ENCODE measurements at regions not wholly inside any gene's neighbourhood (a gene's known extent, or its start where the extent isn't known, plus 50 kb on each side); places are given as distances from the start of the nearest gene placed in this dataset.
"Not testable (repeated sequence)": the region's sequence is repeated elsewhere in the genome, so short reads cannot be mapped to it uniquely, and the experiment has no call there.

DNA sequence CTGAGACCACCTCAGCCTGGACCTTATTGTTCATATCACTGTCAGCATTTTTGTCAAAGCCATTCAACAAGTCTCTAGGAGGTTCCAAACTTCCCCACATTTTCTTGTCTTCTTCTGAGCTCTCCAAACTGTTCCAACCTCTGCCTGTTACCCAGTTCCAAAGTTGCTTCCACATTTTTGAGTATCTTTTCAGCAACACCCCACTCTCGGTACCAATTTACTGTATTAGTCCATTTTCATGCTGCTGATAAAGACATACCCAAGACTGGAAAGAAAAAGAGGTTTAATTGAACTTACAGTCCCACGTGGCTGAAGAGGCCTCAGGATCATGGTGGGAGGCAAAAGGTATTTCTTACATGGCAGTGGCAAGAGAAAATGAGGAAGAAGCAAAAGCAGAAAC, 111.5 kb upstream of the MDM1 start:
- H3K9me3 Mint-ChIP-seq; H3K36me3 Mint-ChIP-seq (ENCODE audit: insufficient read depth); H3K27me3 Mint-ChIP-seq; DNase-seq (ENCODE audit: low spot score in 2 of 2); H3K4me3 Mint-ChIP-seq; ATAC-seq (replicated peaks; ENCODE audit: extremely low read depth, poor library complexity, severe bottlenecking): not testable (repeated sequence)
- Mint-ChIP-seq H3K27ac (ENCODE audit: low read depth) (peak overlapping the region; percentile 76), H3K4me1 (peaks cover 85% of the 10 kb centered on the region)

DNA sequence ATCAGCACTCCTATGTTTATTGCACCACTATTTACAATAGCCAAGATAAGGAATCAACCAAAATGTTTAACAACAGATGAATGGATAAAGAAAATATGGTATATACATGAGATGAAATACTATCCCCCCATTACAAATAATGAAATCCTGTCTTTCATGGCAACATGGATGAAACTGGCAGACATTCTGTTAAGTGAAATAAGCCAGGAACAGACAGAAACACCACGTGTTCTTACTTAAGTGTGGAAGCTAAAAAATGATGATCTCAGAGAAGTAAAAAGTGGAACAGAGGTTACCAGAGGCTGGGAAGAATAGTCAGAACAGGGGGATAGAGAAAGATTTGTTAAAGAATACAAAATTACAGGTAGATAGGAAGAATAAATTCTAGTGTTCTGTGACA, 113.7 kb upstream of the MDM1 start:
- Mint-ChIP-seq H3K4me1 (peaks cover 93% of the 10 kb centered on the region), H3K4me3 (peak overlapping the region; percentile 17), H3K27ac (ENCODE audit: low read depth) (peak overlapping the region; percentile 92)

DNA sequence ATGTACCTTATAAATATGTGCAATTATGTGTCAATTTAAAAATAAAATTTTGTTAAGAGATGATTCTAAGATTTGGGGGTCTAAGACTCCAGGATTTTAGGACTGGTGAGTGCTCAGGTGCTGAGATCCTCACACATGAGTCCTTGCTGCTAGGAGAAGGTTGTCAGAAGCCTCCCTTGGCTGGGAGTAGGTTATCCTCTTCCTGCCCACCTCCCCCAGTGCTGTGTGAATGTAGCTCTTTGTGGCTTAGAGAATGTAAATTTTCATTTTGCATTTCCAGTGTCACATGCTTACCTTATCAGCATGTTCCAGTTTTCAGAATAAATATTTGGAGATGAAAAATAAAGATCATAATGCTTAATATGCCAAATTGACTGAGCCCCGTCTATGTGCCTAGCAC, 114.2 kb upstream of the MDM1 start:
- peak overlapping the region; percentile 92 for H3K27ac Mint-ChIP-seq (ENCODE audit: low read depth)
- peaks cover 93% of the 10 kb centered on the region for H3K4me1 Mint-ChIP-seq
- H3K36me3 Mint-ChIP-seq (ENCODE audit: insufficient read depth) = peaks cover under 1% of the 10 kb centered on the region
- H3K27me3 Mint-ChIP-seq = no peaks in the 10 kb centered on the region
- peaks cover 9% of the 10 kb centered on the region for H3K9me3 Mint-ChIP-seq
- DNase-seq (ENCODE audit: low spot score in 2 of 2) (no peak), ATAC-seq (replicated peaks; ENCODE audit: extremely low read depth, poor library complexity, severe bottlenecking) (no peak)
- peak overlapping the region; percentile 59 for H3K4me3 Mint-ChIP-seq

More for the DNA sequence above, 113.7 kb upstream of the MDM1 start:
- no peak for ATAC-seq (replicated peaks; ENCODE audit: extremely low read depth, poor library complexity, severe bottlenecking)
- no peak for DNase-seq (ENCODE audit: low spot score in 2 of 2)
- H3K27me3 Mint-ChIP-seq = no peaks in the 10 kb centered on the region
- peaks cover 9% of the 10 kb centered on the region for H3K9me3 Mint-ChIP-seq
- peaks cover 2% of the 10 kb centered on the region for H3K36me3 Mint-ChIP-seq (ENCODE audit: insufficient read depth)

DNA sequence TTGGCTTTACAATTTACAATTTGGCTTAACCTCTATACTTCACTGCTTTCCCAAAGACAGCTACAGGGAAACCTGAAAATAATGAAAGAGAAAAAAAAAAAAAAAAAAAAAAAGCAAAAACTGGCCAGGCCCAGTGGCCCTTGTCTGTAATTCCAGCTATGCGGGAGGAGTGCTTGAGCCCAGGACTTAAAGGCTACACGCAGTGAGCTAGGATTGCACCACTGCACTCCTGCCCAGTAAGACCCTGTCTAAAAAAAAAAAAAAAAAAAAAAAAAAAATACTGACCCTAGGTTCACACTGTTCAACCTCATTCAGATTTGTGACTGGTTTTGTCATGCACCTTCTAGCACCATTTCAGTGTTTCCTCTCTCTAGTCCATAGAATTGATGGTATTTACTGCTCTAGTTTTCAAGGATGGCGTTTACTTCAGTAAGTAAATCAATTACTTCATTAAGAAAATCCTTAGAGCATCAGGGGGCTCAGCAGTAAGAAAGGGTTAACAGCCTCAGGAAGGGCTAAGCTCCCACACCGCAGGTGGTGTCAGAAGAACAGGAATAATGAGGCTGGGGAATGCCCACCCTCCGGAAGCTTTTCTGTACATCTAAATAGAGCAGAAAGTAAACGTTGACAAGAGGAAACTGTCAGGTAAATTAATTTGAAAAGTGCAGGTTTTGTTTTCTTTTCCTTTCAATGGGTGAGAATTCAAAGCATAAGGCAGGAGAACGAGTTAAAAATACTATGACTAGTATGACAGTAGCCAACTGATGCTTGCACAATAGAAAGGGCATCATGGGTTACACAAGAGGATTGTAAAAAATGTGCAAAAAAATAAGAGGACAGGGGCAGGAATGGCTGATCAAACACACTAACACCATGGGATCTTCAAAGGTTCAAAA, 115.0 kb upstream of the MDM1 start:
- H3K27ac Mint-ChIP-seq (ENCODE audit: low read depth) = peak overlapping the region; percentile 92
- peaks cover 93% of the 10 kb centered on the region for H3K4me1 Mint-ChIP-seq
- H3K27me3 Mint-ChIP-seq = no peaks in the 10 kb centered on the region
- peak overlapping the region; percentile 59 for H3K4me3 Mint-ChIP-seq
- ATAC-seq (replicated peaks; ENCODE audit: extremely low read depth, poor library complexity, severe bottlenecking) (no peak), DNase-seq (ENCODE audit: low spot score in 2 of 2) (no peak)
- H3K36me3 Mint-ChIP-seq (ENCODE audit: insufficient read depth) = peaks cover 1% of the 10 kb centered on the region
- peaks cover 9% of the 10 kb centered on the region for H3K9me3 Mint-ChIP-seq

DNA sequence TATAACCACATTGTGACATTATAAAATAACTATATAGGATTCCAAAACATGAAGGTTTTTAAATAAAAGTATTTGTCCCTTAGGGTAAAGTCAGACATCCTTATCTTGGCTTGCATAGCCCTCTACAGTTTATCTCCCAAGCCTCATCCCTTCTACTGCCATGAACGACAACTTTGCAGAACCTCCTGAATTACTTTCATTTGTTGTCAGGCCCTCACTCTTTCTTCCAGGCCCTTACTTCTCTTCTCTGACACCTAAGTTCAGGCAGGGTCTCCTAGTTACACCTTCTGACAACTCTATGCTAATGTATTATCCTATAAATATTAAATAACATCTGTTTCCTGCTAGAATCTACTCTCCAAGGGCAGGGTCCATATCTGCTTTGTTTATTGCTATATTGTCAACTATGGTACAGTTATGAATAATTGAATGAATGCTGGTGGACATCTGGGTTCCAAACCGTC, 115.7 kb upstream of the MDM1 start:
- DNase-seq (ENCODE audit: low spot score in 2 of 2) (no peak), ATAC-seq (replicated peaks; ENCODE audit: extremely low read depth, poor library complexity, severe bottlenecking) (no peak)
- Mint-ChIP-seq H3K4me1 (peaks cover 93% of the 10 kb centered on the region), H3K9me3 (peaks cover 9% of the 10 kb centered on the region), H3K27me3 (no peaks in the 10 kb centered on the region), H3K27ac (ENCODE audit: low read depth) (peak overlapping the region; percentile 92), H3K4me3 (peak overlapping the region; percentile 46), H3K36me3 (ENCODE audit: insufficient read depth) (peaks cover 1% of the 10 kb centered on the region)

DNA sequence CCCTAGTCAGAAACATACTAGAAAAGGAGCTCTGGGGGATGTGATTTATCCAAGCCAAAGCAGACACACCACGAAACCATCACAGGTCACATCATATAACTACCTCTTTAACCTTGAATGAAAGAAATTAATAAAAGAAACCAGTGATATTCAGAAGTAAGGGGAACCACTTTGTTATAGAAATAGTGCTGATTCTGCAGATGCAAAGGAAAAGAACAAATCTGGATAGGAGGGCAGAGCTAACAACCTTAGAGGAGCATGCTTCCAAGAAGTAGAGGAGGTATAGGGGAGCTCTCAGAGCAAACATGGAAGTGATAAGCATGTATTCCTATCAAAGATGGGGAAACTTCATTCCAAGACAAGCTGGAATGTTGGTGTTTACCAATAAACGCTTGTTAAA, 117.0 kb upstream of the MDM1 start:
- H3K27me3 Mint-ChIP-seq = no peaks in the 10 kb centered on the region
- peak overlapping the region; percentile 92 for H3K27ac Mint-ChIP-seq (ENCODE audit: low read depth)
- peaks cover 1% of the 10 kb centered on the region for H3K36me3 Mint-ChIP-seq (ENCODE audit: insufficient read depth)
- H3K4me3 Mint-ChIP-seq = peak overlapping the region; percentile 46
- H3K4me1 Mint-ChIP-seq = peaks cover 96% of the 10 kb centered on the region
- ATAC-seq (replicated peaks; ENCODE audit: extremely low read depth, poor library complexity, severe bottlenecking) (no peak), DNase-seq (ENCODE audit: low spot score in 2 of 2) (no peak)
- H3K9me3 Mint-ChIP-seq = peaks cover under 1% of the 10 kb centered on the region

DNA sequence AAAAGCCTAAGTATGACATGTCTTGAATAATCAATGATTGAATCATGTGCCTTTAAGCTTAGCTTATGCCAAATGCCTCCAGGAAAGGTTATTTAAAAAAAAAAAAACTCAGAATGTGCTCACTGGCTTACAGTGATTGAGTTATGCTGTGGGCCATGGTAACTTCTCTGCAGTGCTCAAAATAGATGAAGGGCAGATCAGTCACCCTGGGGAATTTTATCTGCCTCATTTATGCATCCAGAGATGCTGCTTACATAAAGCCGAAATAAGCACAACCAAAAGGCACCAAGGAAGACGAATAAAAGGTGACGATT, 118.7 kb upstream of the MDM1 start:
- H3K27ac Mint-ChIP-seq (ENCODE audit: low read depth) = peak overlapping the region; percentile 94
- H3K9me3 Mint-ChIP-seq = peaks cover under 1% of the 10 kb centered on the region
- DNase-seq (ENCODE audit: low spot score in 2 of 2) = no peak
- no peak for ATAC-seq (replicated peaks; ENCODE audit: extremely low read depth, poor library complexity, severe bottlenecking)
- peaks cover 1% of the 10 kb centered on the region for H3K36me3 Mint-ChIP-seq (ENCODE audit: insufficient read depth)
- H3K4me1 Mint-ChIP-seq = peaks cover 97% of the 10 kb centered on the region
- H3K27me3 Mint-ChIP-seq = no peaks in the 10 kb centered on the region
- H3K4me3 Mint-ChIP-seq = peak overlapping the region; percentile 86

DNA sequence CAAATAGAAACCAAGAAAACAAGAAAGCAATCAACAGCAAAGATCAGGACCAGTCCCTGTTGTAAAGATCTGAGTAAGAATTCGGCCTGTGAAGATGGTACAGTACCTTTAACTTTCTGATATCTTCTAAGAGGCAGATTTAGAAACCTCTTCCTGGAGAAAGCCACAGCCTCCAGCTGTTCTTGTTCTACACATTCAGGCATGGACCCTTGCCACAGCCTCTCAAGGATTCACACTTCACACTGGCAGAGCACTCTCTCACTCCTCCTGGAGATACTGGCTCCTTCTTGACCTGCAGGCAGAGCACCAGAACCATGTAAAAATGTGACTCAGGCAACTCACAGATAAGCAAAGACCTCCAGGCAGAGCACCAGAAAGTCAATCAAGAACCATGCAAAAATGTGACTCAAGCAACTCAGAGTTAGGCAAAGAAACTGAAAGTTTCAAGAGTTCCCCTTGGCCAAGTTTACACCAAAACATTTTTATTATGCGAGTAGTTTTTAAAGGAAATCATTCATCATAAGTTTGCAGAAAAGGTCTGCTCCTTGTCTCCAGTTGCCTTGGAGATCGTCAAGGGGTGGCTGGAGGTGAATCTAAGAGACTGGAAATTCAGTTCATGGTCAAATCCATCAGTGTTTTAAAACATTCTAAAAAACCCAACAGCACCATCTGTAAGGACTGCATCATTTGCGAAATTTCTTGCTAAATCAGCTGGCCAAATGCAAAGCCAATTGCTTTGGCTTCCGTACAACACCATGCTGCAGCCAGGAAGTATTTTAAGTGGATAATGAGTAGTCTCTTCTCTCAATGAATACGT, 119.3 kb upstream of the MDM1 start:
- H3K4me3 Mint-ChIP-seq = peak overlapping the region; percentile 86
- peaks cover 1% of the 10 kb centered on the region for H3K36me3 Mint-ChIP-seq (ENCODE audit: insufficient read depth)
- ATAC-seq (replicated peaks; ENCODE audit: extremely low read depth, poor library complexity, severe bottlenecking) = peak; percentile 66
- H3K9me3 Mint-ChIP-seq = peaks cover 6% of the 10 kb centered on the region
- peaks cover 98% of the 10 kb centered on the region for H3K4me1 Mint-ChIP-seq
- H3K27ac Mint-ChIP-seq (ENCODE audit: low read depth) = peak overlapping the region; percentile 94
- no peak for DNase-seq (ENCODE audit: low spot score in 2 of 2)
- H3K27me3 Mint-ChIP-seq = no peaks in the 10 kb centered on the region

DNA sequence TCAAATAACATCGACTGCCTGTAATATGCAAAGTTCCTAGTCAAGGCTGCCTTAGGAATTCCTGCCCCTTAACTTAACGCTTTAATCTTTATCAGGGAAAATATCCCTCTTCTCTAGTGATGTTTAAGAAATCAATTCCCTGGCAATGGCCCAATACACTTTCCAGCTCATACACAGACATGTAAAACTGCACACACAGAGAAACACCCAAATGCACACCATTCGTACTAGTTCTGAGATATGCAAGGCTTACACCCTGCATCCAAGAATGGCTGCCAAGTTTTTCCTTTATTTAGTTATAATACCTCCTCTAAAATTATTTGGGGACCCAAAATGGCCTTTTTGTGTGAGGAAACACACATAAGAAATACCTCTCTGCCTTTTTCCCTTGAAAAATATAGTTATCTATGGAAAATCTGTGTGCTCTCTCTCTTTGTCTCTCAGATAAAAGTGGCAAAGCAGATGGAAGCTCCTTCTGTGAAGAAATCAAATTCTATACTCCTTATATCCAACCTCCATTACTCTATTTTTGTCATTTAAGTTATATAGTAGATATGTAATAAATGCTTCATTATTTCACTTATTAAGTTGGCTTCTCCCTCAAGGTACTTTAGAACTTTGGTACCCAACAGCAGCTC, 120.0 kb upstream of the MDM1 start:
- Mint-ChIP-seq H3K27me3 (no peaks in the 10 kb centered on the region), H3K4me1 (peaks cover 96% of the 10 kb centered on the region), H3K9me3 (peaks cover 6% of the 10 kb centered on the region), H3K36me3 (ENCODE audit: insufficient read depth) (peaks cover 1% of the 10 kb centered on the region), H3K27ac (ENCODE audit: low read depth) (peak overlapping the region; percentile 94), H3K4me3 (peak overlapping the region; percentile 86)
- no peak for DNase-seq (ENCODE audit: low spot score in 2 of 2)
- no peak for ATAC-seq (replicated peaks; ENCODE audit: extremely low read depth, poor library complexity, severe bottlenecking)

DNA sequence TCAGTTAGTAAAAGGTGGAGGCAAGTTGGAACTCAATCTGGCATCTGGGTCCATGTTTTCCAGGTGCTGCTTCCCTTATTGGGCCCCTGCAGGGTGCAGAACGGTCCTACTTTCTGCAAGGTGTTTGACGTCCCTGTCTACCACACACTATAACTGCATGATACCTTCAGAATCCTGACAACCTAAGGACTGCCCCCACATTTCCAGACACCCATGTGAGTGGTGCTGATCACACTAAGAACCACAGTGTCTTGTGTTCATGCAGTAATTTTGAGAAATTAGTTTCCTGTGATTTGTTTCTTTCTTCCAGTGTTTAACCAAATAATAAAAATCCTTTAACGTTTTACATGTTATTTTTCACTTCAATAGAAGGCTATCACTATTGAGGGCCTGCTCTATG, 121.1 kb upstream of the MDM1 start:
- H3K4me3 Mint-ChIP-seq = peak overlapping the region; percentile 86
- H3K36me3 Mint-ChIP-seq (ENCODE audit: insufficient read depth) = peaks cover 1% of the 10 kb centered on the region
- H3K27ac Mint-ChIP-seq (ENCODE audit: low read depth) = no peak overlapping the region
- no peak for ATAC-seq (replicated peaks; ENCODE audit: extremely low read depth, poor library complexity, severe bottlenecking)
- DNase-seq (ENCODE audit: low spot score in 2 of 2) = no peak
- peaks cover 86% of the 10 kb centered on the region for H3K4me1 Mint-ChIP-seq
- no peaks in the 10 kb centered on the region for H3K27me3 Mint-ChIP-seq
- H3K9me3 Mint-ChIP-seq = peaks cover 6% of the 10 kb centered on the region

DNA sequence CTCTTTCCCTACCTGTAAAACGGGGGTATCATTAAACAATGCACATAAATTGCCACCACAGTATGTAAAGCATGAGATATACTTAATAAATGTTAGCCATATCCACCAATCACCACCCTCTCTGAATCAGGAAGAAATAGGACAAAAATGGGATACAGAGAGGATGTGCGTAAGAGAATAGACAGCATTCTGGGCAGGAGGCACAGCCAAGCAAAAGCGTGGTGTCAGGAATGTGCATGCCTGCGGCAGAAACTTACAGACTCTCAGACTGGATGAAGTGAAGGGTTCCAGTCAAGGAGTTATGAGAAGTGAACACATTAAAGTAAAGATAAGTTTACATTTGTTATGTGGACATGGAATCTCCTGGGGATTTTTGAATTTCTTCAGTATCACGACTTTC, 121.7 kb upstream of the MDM1 start:
- Mint-ChIP-seq H3K4me3 (peak overlapping the region; percentile 47), H3K36me3 (ENCODE audit: insufficient read depth) (peaks cover 1% of the 10 kb centered on the region), H3K4me1 (peaks cover 86% of the 10 kb centered on the region), H3K27me3 (no peaks in the 10 kb centered on the region), H3K9me3 (peaks cover 6% of the 10 kb centered on the region), H3K27ac (ENCODE audit: low read depth) (no peak overlapping the region)
- DNase-seq (ENCODE audit: low spot score in 2 of 2) (no peak), ATAC-seq (replicated peaks; ENCODE audit: extremely low read depth, poor library complexity, severe bottlenecking) (no peak)

DNA sequence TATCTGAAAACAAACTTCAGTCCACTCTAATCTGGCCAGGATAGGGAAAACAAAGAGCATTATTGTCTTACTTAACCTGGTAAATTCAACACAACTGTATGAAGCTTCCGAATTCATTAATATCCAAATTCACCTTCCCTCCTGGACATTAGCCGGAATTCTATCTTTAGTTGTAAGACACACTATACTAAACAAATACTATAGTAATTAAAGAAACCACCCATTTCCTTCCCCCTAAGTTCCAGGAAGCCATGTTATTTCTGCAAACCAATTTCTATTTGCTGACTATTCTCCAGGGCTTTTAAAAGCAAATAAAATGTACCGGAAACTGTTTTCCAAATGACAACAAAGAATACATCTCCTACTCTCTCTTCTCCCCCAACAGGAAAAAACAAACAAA, 122.7 kb upstream of the MDM1 start:
- Mint-ChIP-seq H3K4me1 (peaks cover 78% of the 10 kb centered on the region), H3K36me3 (ENCODE audit: insufficient read depth) (peaks cover 1% of the 10 kb centered on the region), H3K4me3 (peak overlapping the region; percentile 47), H3K27me3 (no peaks in the 10 kb centered on the region), H3K27ac (ENCODE audit: low read depth) (peak overlapping the region; percentile 80), H3K9me3 (peaks cover 6% of the 10 kb centered on the region)
- no peak for DNase-seq (ENCODE audit: low spot score in 2 of 2)
- ATAC-seq (replicated peaks; ENCODE audit: extremely low read depth, poor library complexity, severe bottlenecking) = no peak
